ENCODE measurements at regions not wholly inside any gene's neighbourhood (a gene's known extent, or its start where the extent isn't known, plus 50 kb on each side); places are given as distances from the start of the nearest gene placed in this dataset.
"Not testable (repeated sequence)": the region's sequence is repeated elsewhere in the genome, so short reads cannot be mapped to it uniquely, and the experiment has no call there.

DNA sequence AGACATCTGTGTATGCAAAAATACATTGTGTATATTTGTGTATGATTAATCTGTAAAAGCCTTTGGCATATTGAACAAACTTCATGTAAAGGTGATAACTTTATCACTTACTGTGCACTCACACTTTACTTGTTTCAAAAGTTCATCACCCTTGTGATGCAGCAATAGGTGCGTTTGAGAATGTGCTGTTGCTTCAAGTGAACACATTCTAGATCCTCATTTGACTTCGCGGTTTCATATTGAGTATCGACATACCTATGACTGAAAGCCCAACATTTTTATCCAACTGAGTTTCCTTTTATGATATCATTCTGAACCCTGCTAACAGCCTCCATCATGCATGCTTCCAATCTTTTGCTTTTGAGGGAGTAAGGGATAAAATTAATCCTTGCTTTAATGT, 1086.9 kb downstream of the TMEM121 start:
- Histone ChIP-seq H4K20me1 (ENCODE audit: control insufficient read depth, insufficient read depth, low read length, poor library complexity, severe bottlenecking) (no peaks in the 10 kb centered on the region), H3K9me3 (ENCODE audit: control extremely low read depth in 1 of 3, control insufficient read depth in 2 of 3, insufficient read depth in 1 of 3, low read length in 2 of 3) (peaks cover 0 to under 1% (median 0%) of the 10 kb centered on the region in 3 donors), H3K27ac (ENCODE audit: low read length in 2 of 2) (no peak overlapping the region), H3K4me3 (ENCODE audit: control extremely low read depth in 1 of 5, extremely low read depth in 1 of 5, insufficient read depth in 1 of 5, low read depth in 2 of 5, low read length in 4 of 5) (no peak overlapping the region), H3K9ac (ENCODE audit: low read length) (no peak overlapping the region), H3K36me3 (replicated peaks in 1 of 2; ENCODE audit: control extremely low read depth in 1 of 2, control insufficient read depth in 1 of 2, extremely low read depth in 1 of 2, insufficient read depth in 2 of 2, low read length in 1 of 2) (no peaks in the 10 kb centered on the region), H3K4me1 (ENCODE audit: control insufficient read depth in 2 of 2, insufficient read depth in 2 of 2, low read length in 2 of 2) (no peaks in the 10 kb centered on the region), H3K4me2 (replicated peaks; ENCODE audit: low read depth, low read length, poor library complexity, severe bottlenecking) (no peak overlapping the region), H3K27me3 (replicated peaks in 1 of 4; ENCODE audit: control extremely low read depth in 1 of 4, control insufficient read depth in 3 of 4, insufficient read depth in 4 of 4, low read length in 3 of 4) (peaks cover 0 to 13% (median 4%) of the 10 kb centered on the region in 4 experiments), H2AFZ (ENCODE audit: insufficient read depth, low read depth, low read length, poor library complexity, severe bottlenecking) (no peak overlapping the region), H3K79me2 (ENCODE audit: control insufficient read depth, insufficient read depth, low read length) (no peaks in the 10 kb centered on the region)
- no CpG with 5 or more reads among the region's 4 CpGs for WGBS (ENCODE audit: insufficient coverage)
- intact Hi-C loops (cut with micrococcal nuclease) = no loop called here
- ChIA-PET CTCF (interaction anchor here (1.2 to 1.8 kb wide), 2 partner anchors 9 to 10 kb away, joined by 3 to 5 read pairs; no protein-coding TSS in a partner anchor), POLR2A (no interaction called here)
- Mint-ChIP-seq H3K27ac (no peak overlapping the region), H3K27me3 (peaks cover 42% of the 10 kb centered on the region), H3K4me1 (peaks cover 2% of the 10 kb centered on the region), H3K4me3 (no peak overlapping the region), H3K9me3 (ENCODE audit: insufficient read depth) (no peaks in the 10 kb centered on the region)
- DNase-seq = no peak
- ATAC-seq (ENCODE audit: low read depth) = no peak
- no peak for TF ChIP-seq EZH2 (IDR thresholded peaks at IDR 0.05; ENCODE audit: borderline replicate concordance, insufficient read depth, low read depth, low read length, poor library complexity, severe bottlenecking)
- TF ChIP-seq, protein P1, sequence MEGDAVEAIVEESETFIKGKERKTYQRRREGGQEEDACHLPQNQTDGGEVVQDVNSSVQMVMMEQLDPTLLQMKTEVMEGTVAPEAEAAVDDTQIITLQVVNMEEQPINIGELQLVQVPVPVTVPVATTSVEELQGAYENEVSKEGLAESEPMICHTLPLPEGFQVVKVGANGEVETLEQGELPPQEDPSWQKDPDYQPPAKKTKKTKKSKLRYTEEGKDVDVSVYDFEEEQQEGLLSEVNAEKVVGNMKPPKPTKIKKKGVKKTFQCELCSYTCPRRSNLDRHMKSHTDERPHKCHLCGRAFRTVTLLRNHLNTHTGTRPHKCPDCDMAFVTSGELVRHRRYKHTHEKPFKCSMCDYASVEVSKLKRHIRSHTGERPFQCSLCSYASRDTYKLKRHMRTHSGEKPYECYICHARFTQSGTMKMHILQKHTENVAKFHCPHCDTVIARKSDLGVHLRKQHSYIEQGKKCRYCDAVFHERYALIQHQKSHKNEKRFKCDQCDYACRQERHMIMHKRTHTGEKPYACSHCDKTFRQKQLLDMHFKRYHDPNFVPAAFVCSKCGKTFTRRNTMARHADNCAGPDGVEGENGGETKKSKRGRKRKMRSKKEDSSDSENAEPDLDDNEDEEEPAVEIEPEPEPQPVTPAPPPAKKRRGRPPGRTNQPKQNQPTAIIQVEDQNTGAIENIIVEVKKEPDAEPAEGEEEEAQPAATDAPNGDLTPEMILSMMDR (IDR thresholded peaks at IDR 0.05) = no peak

DNA sequence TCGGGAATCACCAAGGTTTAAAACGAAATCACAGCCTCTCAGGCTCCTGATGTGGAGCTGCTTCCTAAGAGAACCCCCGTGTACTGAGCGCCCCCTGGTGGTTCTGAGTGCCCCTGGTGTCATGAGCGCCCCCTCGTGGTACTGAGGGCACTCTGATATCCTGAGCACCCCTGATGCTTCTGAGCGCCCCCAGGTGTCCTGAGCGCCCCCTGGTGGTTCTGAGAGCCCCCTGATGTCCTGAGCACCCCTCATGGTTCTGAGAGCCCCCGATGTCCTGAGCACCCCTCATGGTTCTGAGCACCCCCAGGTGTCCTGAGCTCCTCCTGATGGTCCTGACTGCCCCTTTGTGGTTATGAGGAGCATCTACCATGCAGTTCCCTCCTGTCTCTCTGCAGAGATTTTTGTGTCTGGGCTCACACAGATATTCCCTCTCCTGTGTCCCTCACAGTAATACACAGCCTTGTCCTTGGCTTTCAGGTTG, 1092.1 kb downstream of the TMEM121 start:
- H4K20me1 ChIP-seq (ENCODE audit: control insufficient read depth, insufficient read depth, low read length, poor library complexity, severe bottlenecking); H3K9ac ChIP-seq (ENCODE audit: low read length); H3K4me1 ChIP-seq (ENCODE audit: control insufficient read depth in 2 of 2, insufficient read depth in 2 of 2, low read length in 2 of 2); intact Hi-C loops (cut with micrococcal nuclease); H2AFZ ChIP-seq (ENCODE audit: insufficient read depth, low read depth, low read length, poor library complexity, severe bottlenecking); H3K4me3 ChIP-seq (ENCODE audit: control extremely low read depth in 1 of 5, extremely low read depth in 1 of 5, insufficient read depth in 1 of 5, low read depth in 2 of 5, low read length in 4 of 5); H3K9me3 ChIP-seq (ENCODE audit: control extremely low read depth in 1 of 3, control insufficient read depth in 2 of 3, insufficient read depth in 1 of 3, low read length in 2 of 3); H3K9me3 Mint-ChIP-seq (ENCODE audit: insufficient read depth); H3K36me3 ChIP-seq (replicated peaks in 1 of 2; ENCODE audit: control extremely low read depth in 1 of 2, control insufficient read depth in 1 of 2, extremely low read depth in 1 of 2, insufficient read depth in 2 of 2, low read length in 1 of 2); H3K4me3 Mint-ChIP-seq; H3K27ac Mint-ChIP-seq; H3K79me2 ChIP-seq (ENCODE audit: control insufficient read depth, insufficient read depth, low read length); H3K4me1 Mint-ChIP-seq; H3K4me2 ChIP-seq (replicated peaks; ENCODE audit: low read depth, low read length, poor library complexity, severe bottlenecking); H3K27ac ChIP-seq (ENCODE audit: low read length in 2 of 2): not testable (repeated sequence)
- peaks cover 0 to 11% (median 3%) of the 10 kb centered on the region in 4 experiments for H3K27me3 ChIP-seq (replicated peaks in 1 of 4; ENCODE audit: control extremely low read depth in 1 of 4, control insufficient read depth in 3 of 4, insufficient read depth in 4 of 4, low read length in 3 of 4)
- CTCF ChIA-PET = interaction anchor here (0.6 to 2.3 kb wide), 11 partner anchors 9 to 255 kb away, joined by 3 to 14 read pairs (median 3); no protein-coding TSS in a partner anchor
- peaks cover 55% of the 10 kb centered on the region for H3K27me3 Mint-ChIP-seq
- ATAC-seq (ENCODE audit: low read depth) (peak; percentile 74), DNase-seq (peak; percentile 68)
- WGBS (ENCODE audit: insufficient coverage) = 53% methylated on average over 7 of the region's 9 CpGs
- POLR2A ChIA-PET = interaction anchor here (0.6 kb wide), 1 partner anchor 78 kb away, joined by 3 read pairs; no protein-coding TSS in a partner anchor
- TF ChIP-seq, protein P1 (IDR thresholded peaks at IDR 0.05) = peak; percentile 92
